Breast epithelium (tissue), 3 donors: ENCODE measurements at regions not wholly inside any gene's neighbourhood (a gene's known extent, or its start where the extent isn't known, plus 50 kb on each side); places are given as distances from the start of the nearest gene placed in this dataset.

ENCODE experiments used
- CTCF ChIP-seq, 3 donors: fragments of 450-650 bp; IDR thresholded peaks; one replicate each; pipeline ENCODE4 v1.5.1; 2016 to 2017; ENCODE audit warnings: antibody characterized with exemption in 3 of 3, mild to moderate bottlenecking in 3 of 3, moderate library complexity in 3 of 3
- POLR2A ChIP-seq: fragments of 450-650 bp; IDR thresholded peaks from one replicate; pipeline ENCODE4 v1.6.1; 2016; ENCODE audit warnings: antibody characterized with exemption, mild to moderate bottlenecking, moderate library complexity
- POLR2AphosphoS5 ChIP-seq, 3 donors: sonication (generic); formaldehyde crosslinking; IDR thresholded peaks; one replicate each; pipeline ENCODE4 v1.6.1; 2017; ENCODE audit warnings: antibody characterized with exemption in 3 of 3

DNA sequence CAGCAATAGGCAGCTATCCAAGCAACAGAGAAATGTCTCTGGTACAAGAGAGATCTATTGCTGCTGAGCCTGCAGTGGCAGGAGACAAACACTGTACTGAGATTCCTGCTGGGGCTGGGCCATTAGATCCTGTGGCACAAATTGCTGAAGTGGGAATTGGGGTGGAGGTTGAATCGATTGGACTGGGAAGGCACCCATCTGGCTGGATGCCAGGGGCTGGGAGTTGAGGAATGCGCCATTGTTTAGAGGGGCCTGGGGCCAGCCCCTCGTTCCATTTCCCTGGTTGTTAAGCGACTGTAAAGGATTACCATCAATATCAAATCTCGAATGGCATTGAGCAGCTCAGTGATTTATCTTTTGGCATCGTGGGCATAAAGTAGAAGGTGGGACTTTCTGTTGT lies 54.1 kb upstream of the ARL4D start:
- TF ChIP-seq CTCF (IDR thresholded peaks at IDR 0.05), result no peak
- no peak for TF ChIP-seq POLR2A
- no peak for TF ChIP-seq POLR2AphosphoS5 (IDR thresholded peaks at IDR 0.05)
